ENCODE measurements at regions not wholly inside any gene's neighbourhood (a gene's known extent, or its start where the extent isn't known, plus 50 kb on each side); places are given as distances from the start of the nearest gene placed in this dataset.
"Not testable (repeated sequence)": the region's sequence is repeated elsewhere in the genome, so short reads cannot be mapped to it uniquely, and the experiment has no call there.

GRCh38 chr15:75792236-75792635, 51.0 kb upstream of the UBE2Q2 start:
- DNase-seq; intact Hi-C loops (cut with DNase I): not testable (repeated sequence)

- intact Hi-C loops (cut with DNase I), result no loop called here
- DNase-seq, result no peak
These were observed 51.9 kb upstream of the UBE2Q2 start for GRCh38 chr15:75791337-75791713.

- intact Hi-C loops (cut with DNase I), result no loop called here
- DNase-seq, result no peak
These were observed 52.5 kb upstream of the UBE2Q2 start for GRCh38 chr15:75790631-75791336.

GRCh38 chr15:75786575-75786947, 56.7 kb upstream of the UBE2Q2 start:
- no peak for DNase-seq
- intact Hi-C loops (cut with DNase I), result no loop called here

GRCh38 chr15:75785771-75786574, 57.3 kb upstream of the UBE2Q2 start:
- intact Hi-C loops (cut with DNase I), result no loop called here
- DNase-seq, result peak in 1 of 10 donors; percentile 15

- intact Hi-C loops (cut with DNase I); DNase-seq: not testable (repeated sequence)
These were observed 58.5 kb upstream of the UBE2Q2 start for GRCh38 chr15:75784511-75785480.

GRCh38 chr15:75783566-75783965, 59.7 kb upstream of the UBE2Q2 start:
- intact Hi-C loops (cut with DNase I); DNase-seq: not testable (repeated sequence)

GRCh38 chr15:75782926-75783325, 60.3 kb upstream of the UBE2Q2 start:
- DNase-seq, result no peak
- intact Hi-C loops (cut with DNase I), result no loop called here

GRCh38 chr15:75780995-75781394, 62.3 kb upstream of the UBE2Q2 start:
- DNase-seq; intact Hi-C loops (cut with DNase I): not testable (repeated sequence)

GRCh38 chr15:75779504-75779903, 63.7 kb upstream of the UBE2Q2 start:
- intact Hi-C loops (cut with DNase I), result no loop called here
- no peak for DNase-seq

GRCh38 chr15:75776871-75777610, 64.4 kb upstream of the CSPG4 start:
- DNase-seq; intact Hi-C loops (cut with DNase I): not testable (repeated sequence)

- intact Hi-C loops (cut with DNase I), result no loop called here
- DNase-seq, result no peak
These were observed 63.4 kb upstream of the CSPG4 start for GRCh38 chr15:75776065-75776423.

GRCh38 chr15:75775296-75776064, 62.8 kb upstream of the CSPG4 start:
- peak in 1 of 10 donors; percentile 54 for DNase-seq
- intact Hi-C loops (cut with DNase I), result no loop called here

GRCh38 chr15:75773974-75774373, 61.3 kb upstream of the CSPG4 start:
- intact Hi-C loops (cut with DNase I), result not testable (repeated sequence)
- peak in 1 of 10 donors; percentile 19 for DNase-seq

- DNase-seq; intact Hi-C loops (cut with DNase I): not testable (repeated sequence)
These were observed 58.4 kb upstream of the CSPG4 start for GRCh38 chr15:75771054-75771453.

GRCh38 chr15:75770131-75770530, 57.5 kb upstream of the CSPG4 start:
- no peak for DNase-seq
- intact Hi-C loops (cut with DNase I), result no loop called here

- intact Hi-C loops (cut with DNase I), result not testable (repeated sequence)
- peak in 2 of 10 donors; percentile 11 to 33 for DNase-seq
These were observed 55.9 kb upstream of the CSPG4 start for GRCh38 chr15:75768526-75768925.

- intact Hi-C loops (cut with DNase I), result not testable (repeated sequence)
- DNase-seq, result peak in 1 of 10 donors; percentile 43
These were observed 53.1 kb upstream of the CSPG4 start for GRCh38 chr15:75765551-75766305.
